HAP-1 (cell line): ENCODE measurements at regions not wholly inside any gene's neighbourhood (a gene's known extent, or its start where the extent isn't known, plus 50 kb on each side); places are given as distances from the start of the nearest gene placed in this dataset.

ENCODE experiments used
- DNase-seq, 2 experiments: peaks; one replicate each; pipeline ENCODE4 v3.0.0-alpha.2; 2016 to 2020; ENCODE audit warnings: low spot score in 2 of 2
- H3K27me3 ChIP-seq: fragments of 250-450 bp; sonication (Bioruptor Pico); 2 replicates; pipeline ENCODE4 v1.5.1; 2020; ENCODE audit warnings: low read depth, mild to moderate bottlenecking, moderate library complexity
- H3K36me3 ChIP-seq: fragments of 250-450 bp; sonication (Bioruptor Pico); replicated peaks from 2 replicates; pipeline ENCODE4 v1.5.1; 2020; ENCODE audit warnings: mild to moderate bottlenecking
- H3K4me1 ChIP-seq: fragments of 250-450 bp; sonication (Bioruptor Pico); 2 replicates; pipeline ENCODE4 v1.5.1; 2020; ENCODE audit warnings: mild to moderate bottlenecking
- H3K4me3 ChIP-seq: fragments of 250-450 bp; sonication (Bioruptor Pico); 2 replicates; pipeline ENCODE4 v1.5.1; 2020; ENCODE audit warnings: mild to moderate bottlenecking, moderate library complexity
- H3K9me3 ChIP-seq: fragments of 250-450 bp; sonication (Bioruptor Pico); 2 replicates; pipeline ENCODE4 v1.5.1; 2020; ENCODE audit warnings: mild to moderate bottlenecking, moderate library complexity
- in situ Hi-C: fragments of 300-500 bp; cut with MboI; formaldehyde crosslinking; loops from 3 replicates; pipeline ENCODE4 v1.14.3; 2020; ENCODE audit warnings: low sequenced_read_pairs, inconsistent platforms, mixed read lengths

- in situ Hi-C loops: no loop called here
- no peaks in the 10 kb centered on the region for H3K36me3 ChIP-seq
- no peak overlapping the region for H3K4me3 ChIP-seq
- H3K9me3 ChIP-seq: no peaks in the 10 kb centered on the region
- no peaks in the 10 kb centered on the region for H3K27me3 ChIP-seq
- H3K4me1 ChIP-seq: peaks cover 6% of the 10 kb centered on the region
- no peak for DNase-seq
Measured at GRCh38 chr3:147937341-147937740, 528.2 kb downstream of the ZIC1 start.

- Histone ChIP-seq H3K36me3 (no peaks in the 10 kb centered on the region), H3K9me3 (no peaks in the 10 kb centered on the region), H3K4me3 (no peak overlapping the region), H3K27me3 (no peaks in the 10 kb centered on the region), H3K4me1 (peaks cover 6% of the 10 kb centered on the region)
- no peak for DNase-seq
- in situ Hi-C loops: no loop called here
Measured at GRCh38 chr3:147937891-147938290, 528.7 kb downstream of the ZIC1 start.

- in situ Hi-C loops: no loop called here
- Histone ChIP-seq H3K27me3 (no peaks in the 10 kb centered on the region), H3K9me3 (no peaks in the 10 kb centered on the region), H3K36me3 (no peaks in the 10 kb centered on the region), H3K4me1 (peaks cover 3% of the 10 kb centered on the region; the same call in 1 of the 2 replicates), H3K4me3 (no peak overlapping the region)
- DNase-seq: no peak
Measured at GRCh38 chr3:147939425-147939824, 530.3 kb downstream of the ZIC1 start.

DNA sequence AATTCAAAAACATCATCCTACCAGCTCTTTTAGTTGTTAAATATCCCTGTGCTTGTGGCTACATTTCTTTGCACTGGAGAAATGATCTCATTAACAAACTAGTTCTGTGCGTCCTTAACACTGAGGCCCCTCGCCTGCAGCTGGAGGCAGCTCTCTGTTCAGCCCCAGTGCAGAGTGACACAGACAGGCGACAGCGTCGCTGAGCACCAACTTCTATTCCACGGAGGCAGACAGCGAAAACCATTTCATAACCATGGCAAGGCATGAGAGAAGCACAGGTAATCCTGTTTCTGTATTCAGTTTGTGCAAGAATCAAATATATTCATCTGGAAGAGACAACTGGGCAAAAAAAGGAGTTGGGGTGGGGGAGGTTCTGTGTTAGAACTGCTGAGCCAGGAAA is 530.7 kb downstream of the ZIC1 start:
- Histone ChIP-seq H3K36me3 (no peaks in the 10 kb centered on the region), H3K9me3 (no peaks in the 10 kb centered on the region), H3K4me1 (no peaks in the 10 kb centered on the region), H3K4me3 (no peak overlapping the region), H3K27me3 (no peaks in the 10 kb centered on the region)
- DNase-seq: no peak
- in situ Hi-C loops: no loop called here

DNA sequence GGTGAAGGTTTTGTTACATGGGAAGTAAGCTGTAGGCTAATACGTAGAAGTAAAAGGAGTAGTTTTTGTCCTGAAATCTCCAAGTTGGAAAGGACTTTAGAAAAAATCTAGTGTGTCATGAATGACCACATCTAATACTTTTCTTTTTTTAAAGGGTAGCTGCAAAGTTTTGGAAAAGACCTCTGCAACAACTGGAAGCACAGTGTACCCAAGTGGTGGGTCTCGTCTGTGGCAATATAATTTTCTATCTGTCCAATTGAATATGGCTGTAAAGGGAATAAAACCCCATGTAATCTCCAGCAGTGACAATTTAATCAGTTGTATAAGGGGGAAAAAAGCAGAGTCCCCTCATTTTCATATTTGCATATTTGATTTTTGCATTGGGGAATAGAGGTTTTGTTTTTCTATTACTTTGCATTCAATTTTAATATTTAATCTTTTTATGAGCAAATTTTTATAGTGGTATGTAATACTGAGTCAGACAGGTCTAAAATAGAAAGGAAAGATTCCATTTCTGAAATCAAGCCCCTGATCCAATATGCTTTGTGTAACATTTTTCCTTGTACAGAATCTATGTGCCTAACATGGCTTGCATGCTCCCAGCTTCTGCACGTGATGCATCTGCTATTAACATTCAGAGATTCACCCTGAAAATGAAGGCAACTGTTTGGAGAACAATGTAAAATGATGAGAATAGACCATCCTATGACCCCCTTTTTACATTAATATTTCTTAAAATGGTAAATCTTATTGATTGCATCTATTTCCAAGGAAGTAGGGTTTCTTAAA is 531.4 kb downstream of the ZIC1 start:
- in situ Hi-C loops: no loop called here
- no peaks in the 10 kb centered on the region for H3K36me3 ChIP-seq
- no peak for DNase-seq
- H3K27me3 ChIP-seq: no peaks in the 10 kb centered on the region
- H3K9me3 ChIP-seq: no peaks in the 10 kb centered on the region
- H3K4me1 ChIP-seq: no peaks in the 10 kb centered on the region
- no peak overlapping the region for H3K4me3 ChIP-seq

GRCh38 chr3:147941969-147942368 is 532.8 kb downstream of the ZIC1 start:
- no peak for DNase-seq
- no peaks in the 10 kb centered on the region for H3K4me1 ChIP-seq
- no peak overlapping the region for H3K4me3 ChIP-seq
- in situ Hi-C loops: no loop called here
- no peaks in the 10 kb centered on the region for H3K36me3 ChIP-seq
- no peaks in the 10 kb centered on the region for H3K9me3 ChIP-seq
- no peaks in the 10 kb centered on the region for H3K27me3 ChIP-seq

GRCh38 chr3:147943265-147943945 is 534.2 kb downstream of the ZIC1 start:
- no peaks in the 10 kb centered on the region for H3K4me1 ChIP-seq
- in situ Hi-C loops: no loop called here
- no peak overlapping the region for H3K4me3 ChIP-seq
- no peak for DNase-seq
- H3K36me3 ChIP-seq: no peaks in the 10 kb centered on the region
- H3K27me3 ChIP-seq: no peaks in the 10 kb centered on the region
- no peaks in the 10 kb centered on the region for H3K9me3 ChIP-seq

- Histone ChIP-seq H3K36me3 (no peaks in the 10 kb centered on the region), H3K4me1 (no peaks in the 10 kb centered on the region), H3K4me3 (no peak overlapping the region), H3K9me3 (no peaks in the 10 kb centered on the region), H3K27me3 (no peaks in the 10 kb centered on the region)
- in situ Hi-C loops: no loop called here
- peak in 1 of 2 experiments; percentile 44 for DNase-seq
Measured at GRCh38 chr3:147945968-147946519, 536.9 kb downstream of the ZIC1 start.

DNA sequence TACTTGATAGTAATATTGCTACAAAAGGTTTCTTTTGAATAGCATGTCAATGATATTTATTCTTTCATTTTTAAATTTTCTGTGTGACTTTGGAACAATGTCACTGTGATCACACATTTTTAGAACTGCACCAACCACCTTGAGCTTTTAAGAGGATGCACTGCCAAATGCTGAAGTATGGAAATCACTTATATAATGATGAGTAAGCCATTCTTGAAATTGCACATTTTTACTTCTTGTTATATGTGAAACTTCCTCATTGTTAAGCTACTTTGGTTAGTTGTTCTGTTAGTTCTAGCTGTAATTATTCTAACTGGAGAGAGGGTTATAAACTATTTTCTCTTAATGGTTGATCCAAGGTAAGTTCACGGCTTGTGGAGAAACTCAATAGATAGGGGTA is 547.5 kb downstream of the ZIC1 start:
- no peaks in the 10 kb centered on the region for H3K36me3 ChIP-seq
- no peak for DNase-seq
- no peaks in the 10 kb centered on the region for H3K27me3 ChIP-seq
- no peaks in the 10 kb centered on the region for H3K9me3 ChIP-seq
- in situ Hi-C loops: no loop called here
- no peaks in the 10 kb centered on the region for H3K4me1 ChIP-seq
- no peak overlapping the region for H3K4me3 ChIP-seq

DNA sequence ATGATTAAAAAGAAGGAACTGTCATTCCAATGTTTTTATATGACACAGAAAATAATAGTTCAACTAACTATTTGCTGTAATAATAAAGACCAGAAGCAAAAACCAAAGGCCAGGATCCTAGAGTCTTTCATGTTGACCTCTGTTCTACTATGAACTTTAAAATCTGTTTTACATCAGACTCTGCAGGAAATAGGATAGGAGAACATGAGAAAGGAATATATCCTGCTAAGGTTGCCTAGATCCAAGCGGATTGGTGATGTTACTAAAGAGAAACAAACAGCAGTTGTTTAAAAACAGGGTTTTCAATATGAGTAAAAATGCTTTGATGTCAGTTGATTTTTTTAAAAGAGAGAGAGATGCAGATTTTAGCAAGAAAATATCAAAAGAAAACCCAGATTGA is 549.6 kb downstream of the ZIC1 start:
- in situ Hi-C loops: no loop called here
- no peaks in the 10 kb centered on the region for H3K4me1 ChIP-seq
- no peaks in the 10 kb centered on the region for H3K27me3 ChIP-seq
- no peak for DNase-seq
- H3K36me3 ChIP-seq: no peaks in the 10 kb centered on the region
- no peak overlapping the region for H3K4me3 ChIP-seq
- no peaks in the 10 kb centered on the region for H3K9me3 ChIP-seq

GRCh38 chr3:147960786-147961185 is 551.6 kb downstream of the ZIC1 start:
- Histone ChIP-seq H3K9me3 (no peaks in the 10 kb centered on the region), H3K4me3 (no peak overlapping the region), H3K4me1 (no peaks in the 10 kb centered on the region), H3K27me3 (no peaks in the 10 kb centered on the region), H3K36me3 (no peaks in the 10 kb centered on the region)
- in situ Hi-C loops: no loop called here
- DNase-seq: no peak

- H3K4me3 ChIP-seq: no peak overlapping the region
- no peaks in the 10 kb centered on the region for H3K27me3 ChIP-seq
- no peaks in the 10 kb centered on the region for H3K36me3 ChIP-seq
- no peaks in the 10 kb centered on the region for H3K4me1 ChIP-seq
- DNase-seq: no peak
- H3K9me3 ChIP-seq: no peaks in the 10 kb centered on the region
- in situ Hi-C loops: no loop called here
Measured at GRCh38 chr3:147962408-147963164, 553.4 kb downstream of the ZIC1 start.

GRCh38 chr3:147963711-147964110 is 554.5 kb downstream of the ZIC1 start:
- H3K4me1 ChIP-seq: no peaks in the 10 kb centered on the region
- in situ Hi-C loops: no loop called here
- DNase-seq: no peak
- H3K9me3 ChIP-seq: no peaks in the 10 kb centered on the region
- no peaks in the 10 kb centered on the region for H3K36me3 ChIP-seq
- H3K4me3 ChIP-seq: no peak overlapping the region
- H3K27me3 ChIP-seq: no peaks in the 10 kb centered on the region

- in situ Hi-C loops: no loop called here
- Histone ChIP-seq H3K27me3 (no peaks in the 10 kb centered on the region), H3K36me3 (no peaks in the 10 kb centered on the region), H3K4me3 (no peak overlapping the region), H3K4me1 (no peaks in the 10 kb centered on the region), H3K9me3 (no peaks in the 10 kb centered on the region)
- no peak for DNase-seq
Measured at GRCh38 chr3:147975165-147975564, 566.0 kb downstream of the ZIC1 start.
